ENCODE measurements at regions not wholly inside any gene's neighbourhood (a gene's known extent, or its start where the extent isn't known, plus 50 kb on each side); places are given as distances from the start of the nearest gene placed in this dataset.
"Not testable (repeated sequence)": the region's sequence is repeated elsewhere in the genome, so short reads cannot be mapped to it uniquely, and the experiment has no call there.

- DNase-seq = no peak
Observed at GRCh38 chr1:80542231-80542630, 1258.5 kb upstream of the ADGRL2 start.

DNA sequence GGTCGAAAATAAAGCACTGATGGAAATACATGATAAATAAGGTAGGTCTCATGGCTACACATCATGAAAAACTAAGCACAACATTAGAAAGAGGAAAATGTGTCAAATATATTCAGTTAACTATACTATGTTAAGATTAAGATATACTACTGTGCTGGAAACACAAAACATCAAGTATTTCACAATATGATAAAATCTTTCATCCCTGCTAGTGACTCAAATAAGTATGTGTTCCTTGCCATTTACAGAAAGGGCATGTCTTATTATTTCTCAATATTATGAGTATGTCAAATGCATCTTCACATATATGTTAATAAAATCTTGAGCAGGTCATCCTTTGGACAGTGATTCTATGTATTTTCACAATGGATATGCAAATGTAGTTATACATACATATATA, 1260.1 kb upstream of the ADGRL2 start:
- DNase-seq = no peak

- DNase-seq = no peak
Observed at GRCh38 chr1:80540149-80540548, 1260.6 kb upstream of the ADGRL2 start.

DNA sequence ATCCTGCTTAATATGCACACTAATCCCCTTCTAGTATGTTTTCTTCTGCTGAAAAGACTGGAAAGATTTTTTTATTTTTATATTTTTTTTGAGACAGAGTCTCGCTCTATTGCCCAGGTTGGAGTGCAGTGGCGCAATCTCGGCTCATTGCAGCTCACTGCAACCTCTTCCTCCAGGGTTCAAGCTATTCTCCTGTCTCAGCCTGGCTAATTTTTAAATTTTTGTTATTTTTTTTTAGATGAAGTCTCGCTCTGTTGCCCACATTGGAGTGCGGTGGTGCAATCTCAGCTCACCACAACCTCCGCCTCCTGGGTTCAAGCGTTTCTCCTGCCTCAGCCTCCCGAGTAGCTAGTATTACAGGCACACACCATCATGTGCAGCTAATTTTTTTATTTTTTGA, 1261.4 kb upstream of the ADGRL2 start:
- not testable (repeated sequence) for DNase-seq

DNA sequence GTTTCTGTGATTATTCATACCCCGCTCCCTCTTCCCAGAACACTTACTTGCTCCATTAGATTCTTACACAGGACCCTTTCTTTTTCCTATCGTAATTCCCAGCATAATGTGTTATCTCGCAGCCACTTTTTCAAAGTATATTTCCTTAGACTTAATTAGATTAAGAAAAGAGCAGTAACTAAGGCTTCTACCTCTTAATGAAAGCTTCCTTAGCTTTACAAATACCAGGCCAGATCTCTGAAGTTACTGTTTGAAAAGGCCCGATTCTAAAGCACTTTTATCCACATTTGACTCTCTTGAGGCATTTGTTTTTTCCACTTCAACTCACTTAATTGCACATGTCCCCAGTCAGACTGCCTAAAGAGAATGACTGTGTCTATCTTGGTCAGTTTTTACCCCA, 1264.3 kb upstream of the ADGRL2 start:
- no peak for DNase-seq

- no peak for DNase-seq
Observed at GRCh38 chr1:80535466-80535865, 1265.3 kb upstream of the ADGRL2 start.

GRCh38 chr1:80534606-80535360, 1266.0 kb upstream of the ADGRL2 start:
- no peak for DNase-seq

- DNase-seq = no peak
Observed at GRCh38 chr1:80533775-80534334, 1266.9 kb upstream of the ADGRL2 start.

DNA sequence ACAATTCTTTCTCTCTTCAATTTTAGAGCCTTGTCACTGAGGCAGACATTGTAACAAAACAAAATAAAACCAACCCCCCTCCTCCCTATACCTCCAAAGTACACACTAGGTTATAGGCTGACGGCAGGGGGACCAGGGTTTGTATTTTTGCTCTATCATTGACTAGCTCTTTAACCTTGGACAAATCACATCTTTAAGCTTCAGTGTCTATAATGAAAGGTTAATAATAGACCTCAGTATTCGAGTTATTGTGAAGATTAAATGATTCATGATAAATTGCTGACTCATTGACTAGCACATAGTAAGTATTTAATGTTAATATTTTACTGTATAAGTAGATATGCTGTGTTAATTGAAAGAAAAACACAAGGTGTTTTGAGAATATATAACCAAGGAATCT, 1267.6 kb upstream of the ADGRL2 start:
- DNase-seq = no peak

DNA sequence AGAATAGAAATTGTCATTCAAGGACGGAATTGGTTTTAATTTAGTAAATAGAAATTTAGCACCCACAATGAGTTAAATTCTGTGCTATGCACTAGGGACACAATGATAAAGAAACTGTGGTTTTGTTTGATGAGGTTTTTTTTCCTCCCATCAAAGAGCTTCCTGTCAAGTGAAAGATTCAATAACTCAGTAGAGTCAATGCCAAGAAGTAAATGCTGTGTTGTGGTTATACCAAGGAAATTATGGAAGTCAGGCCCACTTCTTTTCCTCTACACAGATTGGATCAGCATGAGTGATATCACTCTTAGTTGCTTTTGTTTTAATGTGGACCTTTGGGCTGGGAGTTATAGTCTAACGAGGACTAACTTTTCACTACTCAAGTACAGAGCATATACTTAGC, 1269.6 kb upstream of the ADGRL2 start:
- no peak for DNase-seq

DNA sequence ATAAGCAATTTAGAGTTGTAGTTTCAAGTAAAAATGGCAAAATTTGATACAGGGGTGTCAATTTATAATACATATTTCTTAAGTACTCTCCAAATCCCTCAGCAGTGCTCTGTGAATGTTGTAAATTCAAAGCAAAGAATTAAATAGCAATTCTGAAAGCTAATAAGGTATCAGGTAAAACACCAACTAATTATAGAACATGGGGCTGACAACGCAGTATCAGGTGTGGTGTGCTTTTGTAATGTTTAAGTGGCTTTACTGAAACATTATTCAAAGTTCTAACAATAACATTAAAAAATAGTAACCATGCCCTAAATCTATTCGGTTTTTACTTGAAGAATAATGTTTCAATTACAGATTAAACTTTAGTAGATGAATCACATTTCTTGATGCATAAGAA, 1271.2 kb upstream of the ADGRL2 start:
- DNase-seq = no peak

- DNase-seq = no peak
Observed at GRCh38 chr1:80523861-80524260, 1276.9 kb upstream of the ADGRL2 start.

DNA sequence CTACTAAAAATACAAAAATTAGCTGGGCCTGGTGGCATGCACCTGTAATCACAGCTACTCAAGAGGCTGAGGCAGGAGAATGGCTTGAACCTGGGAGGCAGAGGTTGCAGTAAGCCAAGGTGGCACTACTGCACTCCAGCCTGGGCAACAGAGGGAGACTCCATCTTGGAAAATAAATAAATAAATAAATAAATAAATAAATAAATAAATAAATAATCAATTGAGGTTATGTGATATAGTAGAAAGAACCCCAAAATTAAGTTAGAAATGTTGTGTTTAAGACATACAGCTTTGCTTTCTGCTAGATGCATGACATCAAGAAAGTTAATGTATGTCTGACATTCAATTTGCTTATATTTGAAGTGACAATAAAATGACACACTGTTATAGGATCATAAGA, 1277.7 kb upstream of the ADGRL2 start:
- not testable (repeated sequence) for DNase-seq

DNA sequence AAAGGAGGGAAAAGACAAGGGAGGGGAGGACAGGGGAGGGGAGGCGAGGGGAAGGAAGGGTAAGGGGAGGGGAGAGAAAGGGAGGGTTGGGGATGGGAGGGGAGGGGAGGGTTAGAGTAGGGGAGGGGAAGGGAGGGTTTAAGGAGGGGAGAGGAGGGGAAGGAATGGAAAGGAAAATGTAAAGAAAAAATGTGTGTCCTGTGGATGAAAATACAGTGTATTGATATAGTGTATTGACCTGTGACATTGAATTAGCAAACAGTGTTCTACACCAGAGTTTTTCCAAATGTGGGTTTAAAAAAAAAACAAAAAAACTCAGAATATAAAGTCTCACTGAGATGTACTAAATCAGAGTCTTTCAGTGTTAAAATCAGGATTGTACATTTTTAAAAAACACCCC, 1279.8 kb upstream of the ADGRL2 start:
- no peak for DNase-seq

- DNase-seq = no peak
Observed at GRCh38 chr1:80517062-80517461, 1283.7 kb upstream of the ADGRL2 start.

- no peak for DNase-seq
Observed at GRCh38 chr1:80509965-80510522, 1290.7 kb upstream of the ADGRL2 start.

- DNase-seq = no peak
Observed at GRCh38 chr1:80506216-80506615, 1294.5 kb upstream of the ADGRL2 start.

GRCh38 chr1:80498673-80499072, 1302.1 kb upstream of the ADGRL2 start:
- DNase-seq = no peak

- no peak for DNase-seq
Observed at GRCh38 chr1:80495806-80496205, 1304.9 kb upstream of the ADGRL2 start.

DNA sequence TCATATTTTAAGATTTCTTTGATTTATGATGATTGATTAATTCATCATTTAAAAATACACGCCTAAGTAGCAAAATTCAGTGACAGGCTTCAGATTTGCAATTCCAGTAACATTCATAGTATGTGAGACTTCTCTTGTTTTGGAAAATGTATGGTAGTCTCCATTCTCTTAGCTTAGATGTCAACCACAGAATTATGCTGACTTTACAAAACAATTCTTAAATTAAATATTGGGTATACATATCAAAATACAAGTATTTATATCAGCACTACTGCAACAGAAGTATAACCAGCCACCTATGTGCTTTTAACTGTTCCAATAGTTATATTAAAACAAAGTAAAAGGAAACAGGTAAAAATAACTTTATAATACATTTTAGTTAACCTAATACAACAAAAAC, 1328.6 kb upstream of the ADGRL2 start:
- no peak for DNase-seq

DNA sequence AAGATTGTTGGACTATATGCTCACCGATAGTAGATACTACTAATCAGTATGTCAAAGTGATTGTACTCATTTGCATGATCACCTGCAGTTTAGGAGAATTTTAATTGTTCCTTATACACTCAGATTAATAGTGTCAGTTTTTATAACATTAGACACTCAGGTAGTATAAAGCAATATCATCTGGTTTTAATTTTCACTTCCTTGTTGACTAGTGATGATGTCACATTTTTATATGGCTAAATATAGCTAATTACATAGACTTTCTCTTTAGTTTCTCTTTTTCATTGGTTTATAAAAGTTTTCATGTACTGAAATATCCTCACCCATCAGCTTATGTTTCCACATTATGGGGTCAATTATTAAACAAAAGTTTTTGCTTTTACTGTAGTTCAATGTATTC, 1332.4 kb upstream of the ADGRL2 start:
- DNase-seq = no peak

GRCh38 chr1:80462006-80462405, 1338.7 kb upstream of the ADGRL2 start:
- DNase-seq = no peak

- no peak for DNase-seq
Observed at GRCh38 chr1:80457409-80457808, 1343.3 kb upstream of the ADGRL2 start.

GRCh38 chr1:80453775-80454174, 1347.0 kb upstream of the ADGRL2 start:
- DNase-seq = no peak

DNA sequence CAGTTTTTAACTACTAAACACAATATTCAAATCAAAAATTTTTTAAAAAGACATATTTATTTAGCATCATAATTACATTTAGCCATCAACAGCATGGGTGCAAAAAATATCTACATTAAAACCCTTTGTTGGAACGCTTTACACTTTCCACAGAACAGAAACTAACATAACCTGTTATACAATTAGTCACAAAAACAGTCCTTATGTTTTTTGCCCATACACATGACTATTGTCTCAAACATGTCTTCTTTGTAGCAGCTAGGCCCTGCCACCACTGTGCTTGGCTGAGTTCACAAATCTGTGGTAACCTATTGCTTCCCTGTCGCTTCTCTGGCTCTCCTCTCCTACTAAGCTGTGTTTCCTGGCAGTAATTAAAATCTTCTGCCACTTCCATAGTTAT, 1350.0 kb upstream of the ADGRL2 start:
- no peak for DNase-seq
